NCI-H2196 (cell line): ENCODE measurements at regions not wholly inside any gene's neighbourhood (a gene's known extent, or its start where the extent isn't known, plus 50 kb on each side); places are given as distances from the start of the nearest gene placed in this dataset.

Source experiments
- DNase-seq: peaks from one replicate; lab custom pipeline; 2025; ENCODE audit not compliant: unreplicated experiment; lab: John Stamatoyannopoulos, UW

GRCh38 chr9:107118863-107119624 is 164.0 kb upstream of the RAD23B start:
- no peak for DNase-seq

DNA sequence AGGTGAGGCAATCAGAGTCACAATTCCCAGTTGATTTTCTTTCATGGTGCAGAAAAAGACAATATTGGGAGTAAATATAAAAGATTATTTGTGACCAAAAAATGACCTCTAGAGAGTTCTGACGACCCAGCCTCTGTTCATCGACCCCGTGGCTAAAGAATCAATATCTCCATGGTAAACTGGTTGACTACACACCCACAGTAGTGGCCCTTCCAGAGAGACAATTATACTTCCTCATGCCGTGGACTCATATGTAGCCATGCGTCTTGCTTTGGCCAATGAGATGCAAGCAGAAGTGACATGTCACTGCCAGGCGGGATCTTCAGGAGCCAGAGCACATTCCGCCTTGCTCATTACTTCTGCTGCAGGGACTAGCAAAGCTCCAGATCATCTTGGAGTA is 163.3 kb upstream of the RAD23B start:
- DNase-seq, result no peak

- no peak for DNase-seq
These were observed 159.7 kb upstream of the RAD23B start for GRCh38 chr9:107123389-107123788.

DNA sequence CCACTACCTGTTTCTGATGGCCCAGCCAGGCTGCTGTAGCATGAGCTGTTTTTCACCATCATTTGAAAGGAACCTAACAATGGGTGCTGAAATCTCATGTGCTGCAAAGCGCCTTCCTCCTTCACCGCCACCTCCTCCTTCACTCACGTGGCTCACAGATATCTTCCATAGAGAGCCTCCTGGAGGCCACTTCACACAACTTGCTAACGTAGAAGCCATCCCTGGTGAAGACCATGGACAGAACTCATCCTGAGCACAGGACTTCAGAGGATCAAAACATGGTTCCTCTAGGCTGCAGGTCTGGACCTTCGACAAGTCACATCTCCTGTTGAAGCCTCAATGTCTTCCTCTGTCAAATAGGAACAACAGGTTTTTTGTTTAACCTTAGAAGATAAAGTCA is 155.5 kb upstream of the RAD23B start:
- no peak for DNase-seq

DNA sequence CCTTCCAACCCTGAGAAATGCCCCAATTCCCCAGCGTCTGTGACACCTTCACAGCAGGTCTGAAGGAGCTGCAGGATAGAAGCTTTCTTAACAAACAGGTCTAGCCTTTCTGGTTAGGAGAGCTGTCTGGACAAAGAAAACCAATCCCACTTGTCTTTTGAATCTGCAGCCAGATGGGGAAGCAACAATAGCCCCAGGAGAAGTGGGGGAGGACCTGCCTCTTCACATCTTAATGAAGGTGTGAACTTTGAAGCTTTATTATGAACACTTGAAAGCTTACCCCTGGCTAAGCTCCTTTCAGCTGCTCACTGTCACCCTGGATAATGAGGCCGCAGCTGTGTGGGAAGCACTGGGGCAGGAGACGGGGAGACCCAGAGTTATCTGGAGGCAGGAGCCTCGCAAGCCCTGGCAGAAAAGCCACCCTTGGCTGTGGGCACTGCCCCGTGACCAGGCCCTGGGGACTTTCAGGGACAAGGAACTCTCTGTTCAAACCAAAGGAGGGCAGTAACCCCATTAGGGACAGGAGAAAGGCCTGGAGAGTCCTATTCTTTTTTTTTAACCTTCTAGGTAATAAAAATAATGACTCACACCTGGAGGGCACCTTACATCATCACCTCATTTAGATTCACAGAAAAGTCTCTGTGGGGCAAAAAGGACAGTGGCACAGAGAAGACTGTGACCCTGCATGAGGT is 151.8 kb upstream of the RAD23B start:
- DNase-seq, result no peak

DNA sequence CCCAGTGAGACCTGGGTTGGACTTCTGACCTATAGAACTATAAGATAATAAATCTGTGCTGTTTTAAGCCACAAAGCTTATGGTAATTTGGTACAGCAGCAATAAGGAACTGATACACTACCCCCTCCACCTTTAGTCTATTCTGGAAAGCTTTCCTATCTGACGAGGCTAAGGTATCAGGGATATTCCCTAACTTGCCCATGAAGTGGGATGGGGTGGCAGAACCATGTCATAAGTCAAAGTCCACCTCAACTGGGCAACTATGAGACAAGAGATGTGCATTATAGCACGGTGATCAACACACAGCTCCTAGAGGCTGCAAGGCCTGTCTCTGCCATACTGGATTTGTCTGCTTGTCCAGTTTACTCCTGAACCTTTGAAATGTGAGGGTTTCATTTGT is 146.8 kb upstream of the RAD23B start:
- no peak for DNase-seq

- peak; percentile 7 for DNase-seq
These were observed 145.4 kb upstream of the RAD23B start for GRCh38 chr9:107137495-107138202.

DNA sequence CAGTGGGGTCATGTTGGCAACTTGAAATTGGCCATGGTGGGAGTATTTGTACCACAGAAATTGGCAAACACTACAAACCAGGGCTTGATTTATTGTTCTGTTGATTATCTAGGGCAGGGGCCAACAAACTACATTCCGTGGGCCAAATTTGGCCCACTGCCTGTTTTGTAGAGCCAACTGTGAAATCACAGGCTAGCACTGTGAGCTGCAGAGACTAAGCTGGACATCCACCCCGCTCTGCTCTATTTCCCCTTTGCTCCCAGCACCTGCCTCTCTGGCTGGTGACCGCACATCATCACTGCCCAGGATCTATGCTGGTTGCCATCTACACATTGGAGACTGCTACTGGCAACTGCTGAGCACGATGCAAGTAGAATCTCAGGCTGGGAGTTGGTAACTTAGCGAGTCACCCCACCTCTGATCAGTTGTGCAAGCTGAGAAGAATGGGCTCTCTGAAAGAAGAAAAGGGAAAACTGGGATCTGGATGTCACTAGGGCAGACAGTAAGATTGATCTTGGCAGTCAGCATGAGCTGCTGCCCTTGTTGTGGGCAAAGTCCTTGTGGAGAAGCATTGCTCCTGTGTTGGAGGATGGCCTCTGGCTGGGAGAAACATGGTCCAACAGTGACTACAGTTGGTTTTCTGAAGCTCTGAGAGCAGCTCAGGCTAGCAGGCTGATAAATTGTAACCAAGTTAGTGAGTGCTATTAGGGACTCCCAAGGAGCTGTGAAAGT is 144.7 kb upstream of the RAD23B start:
- no peak for DNase-seq

- no peak for DNase-seq
These were observed 141.1 kb upstream of the RAD23B start for GRCh38 chr9:107141967-107142366.

DNA sequence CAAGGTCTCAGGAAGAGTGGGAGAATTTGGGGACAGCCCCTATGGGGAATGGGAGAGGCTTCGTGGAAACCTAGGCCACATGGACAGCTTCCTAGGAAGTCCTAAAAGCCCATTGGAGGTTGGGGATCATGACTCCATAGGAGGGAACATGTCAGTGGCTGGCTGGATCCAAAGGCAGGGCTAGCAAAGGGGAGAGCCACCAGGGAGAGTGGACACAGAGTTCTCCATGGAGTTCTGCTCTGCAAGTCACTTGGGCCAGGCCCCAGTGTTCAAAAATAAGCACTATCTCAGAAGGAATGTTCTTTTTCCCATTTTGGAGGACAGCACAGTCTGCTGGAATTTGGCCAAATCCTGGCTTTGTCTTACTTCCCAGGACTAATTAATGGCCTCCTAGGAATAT is 140.6 kb upstream of the RAD23B start:
- no peak for DNase-seq

- no peak for DNase-seq
These were observed 140.0 kb upstream of the RAD23B start for GRCh38 chr9:107142896-107143603.

- no peak for DNase-seq
These were observed 138.6 kb upstream of the RAD23B start for GRCh38 chr9:107144475-107144874.

GRCh38 chr9:107147134-107147533 is 135.9 kb upstream of the RAD23B start:
- no peak for DNase-seq

GRCh38 chr9:107148216-107148615 is 134.9 kb upstream of the RAD23B start:
- DNase-seq, result no peak

DNA sequence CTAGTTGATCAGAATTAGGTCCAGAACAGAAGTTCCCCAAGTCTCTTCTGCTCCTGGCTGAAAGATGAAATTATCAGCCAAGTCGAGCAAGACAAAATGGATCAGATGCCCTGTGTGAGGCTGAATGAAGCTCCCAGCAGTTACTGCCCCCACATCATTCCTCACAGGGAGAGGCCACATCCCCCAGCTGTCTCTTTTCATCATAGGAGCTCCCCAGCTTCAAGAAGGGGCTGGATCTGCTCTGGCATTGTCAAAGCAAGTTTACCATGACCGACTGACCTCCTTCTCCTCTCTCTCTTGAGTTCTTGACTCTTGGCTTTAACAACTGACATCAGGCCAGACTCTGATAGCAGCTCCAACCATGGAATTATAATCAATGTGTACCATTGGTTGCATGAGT is 133.3 kb upstream of the RAD23B start:
- DNase-seq, result no peak

DNA sequence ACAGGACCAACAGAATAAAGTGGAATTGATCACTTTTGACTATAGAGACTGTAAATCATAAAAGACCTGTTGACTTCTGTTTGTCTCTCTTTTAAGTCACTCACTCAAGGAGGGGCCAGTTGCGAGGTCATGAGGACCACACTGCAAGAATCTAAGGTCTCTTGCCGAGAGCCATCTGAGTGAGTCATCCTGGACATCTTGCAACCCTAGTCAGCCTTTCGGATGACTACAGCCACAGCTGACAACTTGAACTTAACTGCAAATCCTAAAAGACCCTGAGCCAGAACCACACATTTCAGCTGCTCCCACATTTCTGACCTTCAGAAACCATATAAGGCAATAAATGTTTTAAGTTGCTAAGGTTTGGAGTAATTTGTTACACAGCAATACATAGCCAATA is 129.7 kb upstream of the RAD23B start:
- no peak for DNase-seq

- no peak for DNase-seq
These were observed 128.8 kb upstream of the RAD23B start for GRCh38 chr9:107154291-107154690.

DNA sequence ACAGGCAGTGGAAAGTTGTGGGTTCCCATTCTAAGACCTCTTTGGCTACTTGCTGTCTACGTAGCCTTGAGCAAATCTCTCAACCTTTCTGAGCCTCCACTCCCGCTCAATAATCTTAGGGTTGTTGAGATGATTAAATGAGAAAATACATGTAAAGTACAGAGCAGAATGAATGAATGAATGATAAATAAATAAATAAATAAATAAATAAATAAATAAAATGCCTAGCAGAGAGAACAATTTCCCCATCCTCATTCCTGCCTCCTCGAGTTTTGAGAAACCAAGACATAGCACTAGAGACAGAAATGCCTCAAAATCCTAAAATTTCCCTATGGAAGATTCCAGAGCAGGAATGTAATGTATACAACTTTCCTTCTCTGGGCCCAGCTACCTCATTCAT is 128.3 kb upstream of the RAD23B start:
- no peak for DNase-seq

DNA sequence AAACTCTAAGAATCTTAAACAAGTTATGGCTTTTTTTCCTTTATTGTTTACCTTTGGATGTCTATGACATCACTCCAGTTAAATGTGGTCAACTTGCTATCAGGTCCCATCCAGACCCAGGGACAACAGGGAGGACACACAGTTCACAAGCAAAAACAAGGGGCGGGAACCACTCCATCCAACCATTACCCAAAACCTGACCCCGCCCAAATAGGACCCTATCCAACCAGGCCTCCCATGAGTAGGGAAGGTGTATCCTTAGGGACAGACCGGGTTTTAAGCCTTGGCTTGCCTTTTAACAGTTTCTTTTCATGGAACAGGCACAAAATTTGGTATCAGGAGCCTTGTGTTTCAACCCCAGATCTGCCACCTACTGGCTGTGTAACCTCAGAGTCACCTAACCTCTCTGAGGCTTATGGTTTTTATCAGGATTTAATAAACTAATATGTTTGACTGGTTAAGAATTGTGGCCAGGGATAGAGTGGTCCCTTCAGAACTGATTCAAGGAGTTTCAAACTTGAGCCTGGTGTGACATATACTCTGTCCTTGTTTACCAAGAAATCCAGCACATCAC is 127.7 kb upstream of the RAD23B start:
- DNase-seq, result no peak

DNA sequence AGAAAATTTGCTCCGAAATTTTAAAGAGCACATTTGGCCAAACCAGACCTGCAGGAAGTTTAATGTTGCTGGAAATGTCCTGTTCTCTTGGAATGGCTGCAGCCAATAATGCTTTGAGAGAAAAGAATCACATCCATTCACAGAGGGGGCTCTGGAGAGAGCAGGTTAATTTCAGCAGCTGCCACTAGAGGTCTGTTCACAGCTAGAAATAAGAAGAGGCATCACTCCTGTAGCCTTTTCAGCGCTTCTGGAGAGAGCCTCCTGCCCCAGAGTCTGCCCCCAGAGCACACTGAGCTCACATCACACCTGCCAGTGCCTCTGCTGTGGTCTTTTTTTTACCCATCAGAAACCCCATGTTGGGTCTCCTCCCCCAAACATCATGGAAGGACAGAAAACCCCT is 124.8 kb upstream of the RAD23B start:
- no peak for DNase-seq
